H9 (cell line): ENCODE measurements at regions not wholly inside any gene's neighbourhood (a gene's known extent, or its start where the extent isn't known, plus 50 kb on each side); places are given as distances from the start of the nearest gene placed in this dataset.

Experiments used
- DNase-seq: peaks from one replicate; pipeline ENCODE4 v3.0.0-alpha.2; 2017
- H2AFZ ChIP-seq: one replicate; pipeline ENCODE4 v1.6.1; 2013; ENCODE audit warnings: mild to moderate bottlenecking, low read length, control low read depth, moderate library complexity
- H2AK5ac ChIP-seq: 2 replicates; pipeline ENCODE4 v1.6.1; 2013; ENCODE audit warnings: low read length, control low read depth, mixed read lengths; ENCODE audit not compliant: insufficient read length
- H2BK120ac ChIP-seq: one replicate; pipeline ENCODE4 v1.6.1; 2013; ENCODE audit warnings: low read depth, mild to moderate bottlenecking, low read length, control low read depth, inconsistent platforms; ENCODE audit not compliant: poor library complexity, severe bottlenecking
- H2BK12ac ChIP-seq: 2 replicates; pipeline ENCODE4 v1.6.1; 2013; ENCODE audit warnings: low read length, control low read depth, mixed read lengths, low read depth; ENCODE audit not compliant: insufficient read length
- H2BK15ac ChIP-seq: 2 replicates; pipeline ENCODE4 v1.6.1; 2013; ENCODE audit warnings: low read depth, low read length, control low read depth
- H2BK20ac ChIP-seq: one replicate; pipeline ENCODE4 v1.6.1; 2013; ENCODE audit warnings: low read depth, mild to moderate bottlenecking, low read length, control low read depth, inconsistent platforms; ENCODE audit not compliant: poor library complexity, severe bottlenecking
- H2BK5ac ChIP-seq: 2 replicates; pipeline ENCODE4 v1.6.1; 2013; ENCODE audit warnings: low read length, control low read depth, mixed read lengths; ENCODE audit not compliant: insufficient read length
- H3K14ac ChIP-seq: 2 replicates; pipeline ENCODE4 v1.6.1; 2013; ENCODE audit warnings: low read length, control low read depth; ENCODE audit not compliant: insufficient read depth
- H3K18ac ChIP-seq: 2 replicates; pipeline ENCODE4 v1.6.1; 2013; ENCODE audit warnings: low read depth, mild to moderate bottlenecking, mixed read lengths, low read length, control low read depth; ENCODE audit not compliant: insufficient read length
- H3K23ac ChIP-seq: 2 replicates; pipeline ENCODE4 v1.6.1; 2013; ENCODE audit warnings: low read length, control low read depth, mixed read lengths, low read depth; ENCODE audit not compliant: insufficient read length
- H3K23me2 ChIP-seq: 2 replicates; pipeline ENCODE4 v1.6.1; 2013; ENCODE audit warnings: low read depth, mild to moderate bottlenecking, mixed read lengths, low read length, control low read depth; ENCODE audit not compliant: insufficient read length, poor library complexity, severe bottlenecking
- H3K27ac ChIP-seq: 2 replicates; pipeline ENCODE4 v1.5.1; 2013; ENCODE audit warnings: low read length, control low read depth, mixed read lengths, low read depth; ENCODE audit not compliant: insufficient read length
- H3K27me3 ChIP-seq: 2 replicates; pipeline ENCODE4 v1.6.1; 2013; ENCODE audit warnings: low read length, control low read depth, inconsistent platforms; ENCODE audit not compliant: insufficient read depth
- H3K4ac ChIP-seq: 2 replicates; pipeline ENCODE4 v1.6.1; 2013; ENCODE audit warnings: low read depth, mild to moderate bottlenecking, control low read depth, inconsistent platforms, low read length, moderate library complexity
- H3K4me1 ChIP-seq: 2 replicates; pipeline ENCODE4 v1.6.1; 2013; ENCODE audit warnings: low read length, control low read depth, inconsistent platforms; ENCODE audit not compliant: insufficient read depth
- H3K4me2 ChIP-seq: 2 replicates; pipeline ENCODE4 v1.6.1; 2013; ENCODE audit warnings: low read length, control low read depth, mixed read lengths; ENCODE audit not compliant: insufficient read length, insufficient read depth
- H3K56ac ChIP-seq: 2 replicates; pipeline ENCODE4 v1.6.1; 2013; ENCODE audit warnings: low read depth, mild to moderate bottlenecking, mixed read lengths, low read length, control low read depth; ENCODE audit not compliant: insufficient read length
- H3K79me1 ChIP-seq: 2 replicates; pipeline ENCODE4 v1.6.1; 2013; ENCODE audit warnings: low read depth, mild to moderate bottlenecking, moderate library complexity, low read length, control low read depth, inconsistent platforms; ENCODE audit not compliant: insufficient read depth, poor library complexity, severe bottlenecking
- H3K79me2 ChIP-seq: 2 replicates; pipeline ENCODE4 v1.6.1; 2013; ENCODE audit warnings: low read length, control low read depth, inconsistent platforms; ENCODE audit not compliant: insufficient read depth
- H3K9ac ChIP-seq: 2 replicates; pipeline ENCODE4 v1.6.1; 2013; ENCODE audit warnings: low read length, control low read depth, mixed read lengths; ENCODE audit not compliant: insufficient read length; ENCODE audit errors: extremely low read depth
- H3K9me3 ChIP-seq: one replicate; pipeline ENCODE4 v1.6.1; 2013; ENCODE audit warnings: low read depth, low read length, inconsistent platforms; ENCODE audit not compliant: control insufficient read depth
- H3T11ph ChIP-seq: one replicate; pipeline ENCODE4 v1.6.1; 2013; ENCODE audit warnings: mild to moderate bottlenecking, low read length, control low read depth, inconsistent platforms
- H4K20me1 ChIP-seq: one replicate; pipeline ENCODE4 v1.6.1; 2013; ENCODE audit not compliant: control insufficient read depth, insufficient read length, insufficient read depth
- H4K5ac ChIP-seq: 2 replicates; pipeline ENCODE4 v1.6.1; 2013; ENCODE audit warnings: low read depth, mild to moderate bottlenecking, mixed read lengths, low read length, control low read depth; ENCODE audit not compliant: insufficient read length
- H4K8ac ChIP-seq: replicated peaks from 2 replicates; pipeline ENCODE4 v1.6.1; 2013; ENCODE audit warnings: low read length, control low read depth, mixed read lengths, low read depth; ENCODE audit not compliant: insufficient read length
- H4K91ac ChIP-seq: 2 replicates; pipeline ENCODE4 v1.6.1; 2013; ENCODE audit warnings: low read depth, mild to moderate bottlenecking, moderate library complexity, mixed read lengths, low read length, control low read depth; ENCODE audit not compliant: insufficient read length
- H3K27ac Mint-ChIP-seq, 3 experiments: 2 replicates in 2 of 3; 3 replicates in 1 of 3; pipeline ENCODE4 v1.8.0; 2020 to 2021; ENCODE audit warnings: mixed read lengths in 3 of 3, mild to moderate bottlenecking in 1 of 3, moderate library complexity in 1 of 3
- H3K27me3 Mint-ChIP-seq: 2 replicates; pipeline ENCODE4 v1.8.0; 2021; ENCODE audit warnings: low read depth, mild to moderate bottlenecking, moderate library complexity, mixed read lengths
- H3K36me3 Mint-ChIP-seq, 3 experiments: 2 replicates in 2 of 3; 3 replicates in 1 of 3; pipeline ENCODE4 v1.8.0; 2020 to 2021; ENCODE audit warnings: low read depth in 3 of 3, mixed read lengths in 3 of 3; ENCODE audit not compliant: insufficient read depth in 1 of 3
- H3K4me1 Mint-ChIP-seq, 2 experiments: 2 replicates each; pipeline ENCODE4 v1.8.0; 2020; ENCODE audit warnings: mixed read lengths in 2 of 2
- H3K4me3 Mint-ChIP-seq, 2 experiments: 2 replicates in 1 of 2; 3 replicates in 1 of 2; pipeline ENCODE4 v1.8.0; 2020 to 2021; ENCODE audit warnings: mild to moderate bottlenecking in 2 of 2, mixed read lengths in 2 of 2, moderate library complexity in 1 of 2
- H3K9me3 Mint-ChIP-seq, 2 experiments: 2 replicates in 1 of 2; 3 replicates in 1 of 2; pipeline ENCODE4 v1.8.0; 2020; ENCODE audit warnings: mild to moderate bottlenecking in 2 of 2, mixed read lengths in 2 of 2, moderate library complexity in 1 of 2
- WGBS: extraction: QIAGEN DNeasy Blood & Tissue Kit; methylation state at CpG from one replicate; pipeline ENCODE4 v1.1.7; 2013; ENCODE audit warnings: missing lambda C conversion rate, low lambda C conversion rate, mixed read lengths; ENCODE audit not compliant: insufficient read length; ENCODE audit errors: extremely low coverage; 5-methylcytosine and 5-hydroxymethylcytosine counted together
- TF ChIP-seq, protein P1 (sequence below): fragments of 200-600 bp; sonication (generic); conservative IDR thresholded peaks from 3 replicates; pipeline ENCODE4 v1.8.0; 2021; ENCODE audit warnings: antibody characterized with exemption, mild to moderate bottlenecking

DNA sequence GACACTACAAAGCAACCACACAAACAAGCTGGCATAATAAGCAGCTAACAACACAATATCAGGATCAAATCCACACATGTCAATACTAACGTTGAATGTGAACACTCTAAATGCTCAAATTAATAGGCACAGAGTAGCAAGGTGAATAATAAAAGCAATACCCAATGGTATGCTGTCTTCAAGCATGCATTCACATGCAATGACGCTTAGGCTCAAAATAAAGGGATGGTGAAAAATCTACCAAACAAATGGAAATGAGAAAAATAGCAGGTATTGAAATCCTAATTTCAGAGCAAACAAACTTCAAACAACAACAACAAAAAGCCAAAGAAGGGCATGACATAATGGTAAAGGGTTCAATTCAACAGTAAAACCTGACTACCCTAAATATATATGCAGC is 74.0 kb upstream of the FAM47B start:
- Mint-ChIP-seq H3K9me3 (peaks cover 46 to 86% of the 10 kb centered on the region in 2 experiments), H3K36me3 (peaks cover 21 to 55% (median 28%) of the 10 kb centered on the region in 3 experiments), H3K4me1 (peaks cover 33 to 38% of the 10 kb centered on the region in 2 experiments), H3K27ac (peak overlapping the region; percentile 24 to 69 (median 42); a peak in 3 of 7 replicates), H3K4me3 (peak overlapping the region in 1 of 2 experiments; percentile 13; a peak in 2 of 5 replicates), H3K27me3 (peaks cover 22% of the 10 kb centered on the region)
- H3K18ac ChIP-seq, result no peak overlapping the region
- H3K4me2 ChIP-seq, result peak overlapping the region; percentile 87
- H3K27ac ChIP-seq, result no peak overlapping the region
- no peak overlapping the region for H4K5ac ChIP-seq
- no peak overlapping the region for H2BK5ac ChIP-seq
- no peak overlapping the region for H2BK20ac ChIP-seq
- no peak overlapping the region for H3K9ac ChIP-seq
- H3K79me2 ChIP-seq, result no peaks in the 10 kb centered on the region
- H3K56ac ChIP-seq, result no peak overlapping the region
- H2BK120ac ChIP-seq, result no peak overlapping the region
- H3K23me2 ChIP-seq, result no peaks in the 10 kb centered on the region
- no peak overlapping the region for H2BK12ac ChIP-seq
- H3T11ph ChIP-seq, result no peak overlapping the region
- no peaks in the 10 kb centered on the region for H3K79me1 ChIP-seq
- no peaks in the 10 kb centered on the region for H4K20me1 ChIP-seq
- H3K4me1 ChIP-seq, result peaks cover 4% of the 10 kb centered on the region; the same call in 1 of the 2 replicates
- WGBS, result no CpG with 5 or more reads among the region's 2 CpGs
- no peak overlapping the region for H3K23ac ChIP-seq
- no peak for DNase-seq
- no peaks in the 10 kb centered on the region; the same call in 1 of the 2 replicates for H3K27me3 ChIP-seq
- no peak overlapping the region for H2AK5ac ChIP-seq
- no peak overlapping the region for H3K4ac ChIP-seq
- no peak overlapping the region for H4K91ac ChIP-seq
- no peak overlapping the region for H3K14ac ChIP-seq
- H2AFZ ChIP-seq, result no peak overlapping the region
- H4K8ac ChIP-seq, result no peak overlapping the region
- TF ChIP-seq, protein P1, sequence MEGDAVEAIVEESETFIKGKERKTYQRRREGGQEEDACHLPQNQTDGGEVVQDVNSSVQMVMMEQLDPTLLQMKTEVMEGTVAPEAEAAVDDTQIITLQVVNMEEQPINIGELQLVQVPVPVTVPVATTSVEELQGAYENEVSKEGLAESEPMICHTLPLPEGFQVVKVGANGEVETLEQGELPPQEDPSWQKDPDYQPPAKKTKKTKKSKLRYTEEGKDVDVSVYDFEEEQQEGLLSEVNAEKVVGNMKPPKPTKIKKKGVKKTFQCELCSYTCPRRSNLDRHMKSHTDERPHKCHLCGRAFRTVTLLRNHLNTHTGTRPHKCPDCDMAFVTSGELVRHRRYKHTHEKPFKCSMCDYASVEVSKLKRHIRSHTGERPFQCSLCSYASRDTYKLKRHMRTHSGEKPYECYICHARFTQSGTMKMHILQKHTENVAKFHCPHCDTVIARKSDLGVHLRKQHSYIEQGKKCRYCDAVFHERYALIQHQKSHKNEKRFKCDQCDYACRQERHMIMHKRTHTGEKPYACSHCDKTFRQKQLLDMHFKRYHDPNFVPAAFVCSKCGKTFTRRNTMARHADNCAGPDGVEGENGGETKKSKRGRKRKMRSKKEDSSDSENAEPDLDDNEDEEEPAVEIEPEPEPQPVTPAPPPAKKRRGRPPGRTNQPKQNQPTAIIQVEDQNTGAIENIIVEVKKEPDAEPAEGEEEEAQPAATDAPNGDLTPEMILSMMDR, result no peak
- no peak overlapping the region for H2BK15ac ChIP-seq
- no peaks in the 10 kb centered on the region for H3K9me3 ChIP-seq
